Loucy (cell line): ENCODE measurements at regions not wholly inside any gene's neighbourhood (a gene's known extent, or its start where the extent isn't known, plus 50 kb on each side); places are given as distances from the start of the nearest gene placed in this dataset.

Source experiments
- EZH2phosphoT487 ChIP-seq: fragments of 200-600 bp; IDR thresholded peaks from 2 replicates; pipeline ENCODE4 v1.6.1; 2018; ENCODE audit warnings: antibody characterized with exemption, mild to moderate bottlenecking, moderate library complexity, borderline replicate concordance
- TF ChIP-seq, protein P1 (sequence below): fragments of 200-600 bp; sonication (generic); conservative IDR thresholded peaks from 2 replicates; pipeline ENCODE4 v1.5.1; 2014; ENCODE audit warnings: mild to moderate bottlenecking, antibody characterized with exemption, low read length

DNA sequence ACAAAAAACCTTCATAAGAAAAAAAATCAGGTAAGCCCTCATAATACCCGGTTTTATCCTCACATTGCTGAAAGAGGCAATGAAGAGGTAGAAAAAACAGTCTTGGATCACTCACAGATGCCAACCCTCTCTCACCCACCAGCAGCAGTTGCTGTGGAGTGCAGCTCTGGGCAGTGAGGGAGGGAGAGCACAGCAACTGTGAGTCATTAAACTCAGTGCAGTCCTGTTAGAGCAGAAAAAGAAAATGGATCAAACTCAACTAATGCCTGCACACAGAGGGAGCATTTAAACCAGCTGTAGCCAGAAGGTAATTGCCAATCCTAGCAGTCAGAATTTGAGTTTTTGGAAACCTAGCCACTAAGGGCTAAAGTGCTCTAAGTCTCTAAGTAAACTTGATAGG, 1050.6 kb upstream of the ALCAM start:
- TF ChIP-seq, protein P1, sequence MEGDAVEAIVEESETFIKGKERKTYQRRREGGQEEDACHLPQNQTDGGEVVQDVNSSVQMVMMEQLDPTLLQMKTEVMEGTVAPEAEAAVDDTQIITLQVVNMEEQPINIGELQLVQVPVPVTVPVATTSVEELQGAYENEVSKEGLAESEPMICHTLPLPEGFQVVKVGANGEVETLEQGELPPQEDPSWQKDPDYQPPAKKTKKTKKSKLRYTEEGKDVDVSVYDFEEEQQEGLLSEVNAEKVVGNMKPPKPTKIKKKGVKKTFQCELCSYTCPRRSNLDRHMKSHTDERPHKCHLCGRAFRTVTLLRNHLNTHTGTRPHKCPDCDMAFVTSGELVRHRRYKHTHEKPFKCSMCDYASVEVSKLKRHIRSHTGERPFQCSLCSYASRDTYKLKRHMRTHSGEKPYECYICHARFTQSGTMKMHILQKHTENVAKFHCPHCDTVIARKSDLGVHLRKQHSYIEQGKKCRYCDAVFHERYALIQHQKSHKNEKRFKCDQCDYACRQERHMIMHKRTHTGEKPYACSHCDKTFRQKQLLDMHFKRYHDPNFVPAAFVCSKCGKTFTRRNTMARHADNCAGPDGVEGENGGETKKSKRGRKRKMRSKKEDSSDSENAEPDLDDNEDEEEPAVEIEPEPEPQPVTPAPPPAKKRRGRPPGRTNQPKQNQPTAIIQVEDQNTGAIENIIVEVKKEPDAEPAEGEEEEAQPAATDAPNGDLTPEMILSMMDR, result no peak
- no peak for TF ChIP-seq EZH2phosphoT487
